HepG2 (cell line): ENCODE measurements at regions not wholly inside any gene's neighbourhood (a gene's known extent, or its start where the extent isn't known, plus 50 kb on each side); places are given as distances from the start of the nearest gene placed in this dataset.

Experiments
- ATF7 ChIP-seq, 2 experiments: fragments of 450-650 bp in 1 of 2; sonication (generic) in 1 of 2; formaldehyde crosslinking in 1 of 2; IDR thresholded peaks; 2 replicates each; pipeline versions ENCODE4 v1.4.0 to v1.6.1; 2016 to 2020; ENCODE audit warnings: antibody characterized with exemption in 1 of 2, mild to moderate bottlenecking in 1 of 2, missing genetic modification reagents in 1 of 2
- CTCF ChIP-seq: sonication (generic); formaldehyde crosslinking; IDR thresholded peaks from 2 replicates; pipeline ENCODE4 v1.5.0; 2020; ENCODE audit warnings: mild to moderate bottlenecking, missing genetic modification reagents, moderate library complexity
- HNRNPK ChIP-seq: fragments of 200-400 bp; formaldehyde crosslinking; IDR thresholded peaks from 2 replicates; pipeline ENCODE4 v1.6.1; 2018; ENCODE audit warnings: low read length, low read depth, moderate library complexity, mild to moderate bottlenecking; ENCODE audit not compliant: poor library complexity, severe bottlenecking
- IRF1 ChIP-seq: sonication (generic); formaldehyde crosslinking; IDR thresholded peaks from 2 replicates; pipeline ENCODE4 v1.4.0; 2020; ENCODE audit warnings: low read depth, mild to moderate bottlenecking, missing genetic modification reagents
- POLR2AphosphoS2 ChIP-seq: IDR thresholded peaks from 2 replicates; pipeline ENCODE4 v1.6.1; 2011; ENCODE audit warnings: low read depth, low read length, improper control_type of control experiment
- RBM39 ChIP-seq: fragments of 200-400 bp; formaldehyde crosslinking; IDR thresholded peaks from one replicate; pipeline ENCODE4 v1.6.1; 2018; ENCODE audit warnings: antibody characterized with exemption, mild to moderate bottlenecking, low read depth, low read length; ENCODE audit not compliant: poor library complexity, severe bottlenecking
- SNAPC2 ChIP-seq: sonication (generic); formaldehyde crosslinking; IDR thresholded peaks from 2 replicates; pipeline ENCODE4 v1.8.1; 2022; ENCODE audit warnings: mild to moderate bottlenecking, missing genetic modification reagents
- TBP ChIP-seq: sonication (generic); formaldehyde crosslinking; IDR thresholded peaks from 2 replicates; pipeline ENCODE4 v1.5.0; 2020; ENCODE audit warnings: missing genetic modification reagents
- ZNF704 ChIP-seq: sonication (generic); formaldehyde crosslinking; IDR thresholded peaks from 2 replicates; pipeline ENCODE4 v1.8.1; 2023; ENCODE audit warnings: mild to moderate bottlenecking, inconsistent platforms, moderate library complexity, missing genetic modification reagents, borderline replicate concordance
- TF ChIP-seq, protein P1 (sequence below): sonication (generic); formaldehyde crosslinking; IDR thresholded peaks from 2 replicates; pipeline ENCODE4 v1.4.0; 2020; ENCODE audit warnings: missing genetic modification reagents
- TF ChIP-seq, protein P2 (sequence below): sonication (generic); formaldehyde crosslinking; IDR thresholded peaks from one replicate; pipeline ENCODE4 v1.5.1; 2020; ENCODE audit warnings: mild to moderate bottlenecking, missing genetic modification reagents; ENCODE audit errors: not compliant biosample characterization
- TF ChIP-seq, protein P3 (sequence below): sonication (generic); formaldehyde crosslinking; IDR thresholded peaks from 2 replicates; pipeline ENCODE4 v1.5.1; 2020; ENCODE audit warnings: missing genetic modification reagents, mild to moderate bottlenecking, borderline replicate concordance

DNA sequence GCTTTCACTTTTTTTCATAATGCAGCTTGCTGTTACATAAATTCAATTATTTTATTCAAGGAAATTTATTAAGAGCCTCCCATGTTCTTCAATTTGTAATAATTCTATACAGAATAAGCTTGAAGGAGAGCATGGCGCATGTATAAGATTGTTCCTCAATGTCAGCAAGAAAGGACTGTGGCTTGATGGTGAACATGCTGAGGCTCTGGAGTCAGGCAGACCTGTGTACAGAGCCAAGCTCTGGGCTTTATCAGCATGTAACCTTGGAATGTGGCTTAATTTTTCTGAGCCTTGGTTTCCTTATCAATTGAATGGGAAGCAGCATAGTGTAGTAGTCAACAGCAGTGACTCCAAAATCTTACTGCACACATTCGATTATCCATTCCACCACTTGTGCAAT is 92.4 kb downstream of the JRKL start:
- TF ChIP-seq RBM39, result no peak
- no peak for TF ChIP-seq ATF7 (IDR thresholded peaks at IDR 0.05)
- no peak for TF ChIP-seq ATF7 (CRISPR knock-in tag; IDR thresholded peaks at IDR 0.05)
- no peak for TF ChIP-seq CTCF (CRISPR knock-in tag)
- TF ChIP-seq POLR2AphosphoS2, result no peak
- TF ChIP-seq, protein P1, sequence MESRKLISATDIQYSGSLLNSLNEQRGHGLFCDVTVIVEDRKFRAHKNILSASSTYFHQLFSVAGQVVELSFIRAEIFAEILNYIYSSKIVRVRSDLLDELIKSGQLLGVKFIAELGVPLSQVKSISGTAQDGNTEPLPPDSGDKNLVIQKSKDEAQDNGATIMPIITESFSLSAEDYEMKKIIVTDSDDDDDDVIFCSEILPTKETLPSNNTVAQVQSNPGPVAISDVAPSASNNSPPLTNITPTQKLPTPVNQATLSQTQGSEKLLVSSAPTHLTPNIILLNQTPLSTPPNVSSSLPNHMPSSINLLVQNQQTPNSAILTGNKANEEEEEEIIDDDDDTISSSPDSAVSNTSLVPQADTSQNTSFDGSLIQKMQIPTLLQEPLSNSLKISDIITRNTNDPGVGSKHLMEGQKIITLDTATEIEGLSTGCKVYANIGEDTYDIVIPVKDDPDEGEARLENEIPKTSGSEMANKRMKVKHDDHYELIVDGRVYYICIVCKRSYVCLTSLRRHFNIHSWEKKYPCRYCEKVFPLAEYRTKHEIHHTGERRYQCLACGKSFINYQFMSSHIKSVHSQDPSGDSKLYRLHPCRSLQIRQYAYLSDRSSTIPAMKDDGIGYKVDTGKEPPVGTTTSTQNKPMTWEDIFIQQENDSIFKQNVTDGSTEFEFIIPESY (CRISPR knock-in tag), result no peak
- no peak for TF ChIP-seq SNAPC2 (CRISPR knock-in tag)
- TF ChIP-seq, protein P2, sequence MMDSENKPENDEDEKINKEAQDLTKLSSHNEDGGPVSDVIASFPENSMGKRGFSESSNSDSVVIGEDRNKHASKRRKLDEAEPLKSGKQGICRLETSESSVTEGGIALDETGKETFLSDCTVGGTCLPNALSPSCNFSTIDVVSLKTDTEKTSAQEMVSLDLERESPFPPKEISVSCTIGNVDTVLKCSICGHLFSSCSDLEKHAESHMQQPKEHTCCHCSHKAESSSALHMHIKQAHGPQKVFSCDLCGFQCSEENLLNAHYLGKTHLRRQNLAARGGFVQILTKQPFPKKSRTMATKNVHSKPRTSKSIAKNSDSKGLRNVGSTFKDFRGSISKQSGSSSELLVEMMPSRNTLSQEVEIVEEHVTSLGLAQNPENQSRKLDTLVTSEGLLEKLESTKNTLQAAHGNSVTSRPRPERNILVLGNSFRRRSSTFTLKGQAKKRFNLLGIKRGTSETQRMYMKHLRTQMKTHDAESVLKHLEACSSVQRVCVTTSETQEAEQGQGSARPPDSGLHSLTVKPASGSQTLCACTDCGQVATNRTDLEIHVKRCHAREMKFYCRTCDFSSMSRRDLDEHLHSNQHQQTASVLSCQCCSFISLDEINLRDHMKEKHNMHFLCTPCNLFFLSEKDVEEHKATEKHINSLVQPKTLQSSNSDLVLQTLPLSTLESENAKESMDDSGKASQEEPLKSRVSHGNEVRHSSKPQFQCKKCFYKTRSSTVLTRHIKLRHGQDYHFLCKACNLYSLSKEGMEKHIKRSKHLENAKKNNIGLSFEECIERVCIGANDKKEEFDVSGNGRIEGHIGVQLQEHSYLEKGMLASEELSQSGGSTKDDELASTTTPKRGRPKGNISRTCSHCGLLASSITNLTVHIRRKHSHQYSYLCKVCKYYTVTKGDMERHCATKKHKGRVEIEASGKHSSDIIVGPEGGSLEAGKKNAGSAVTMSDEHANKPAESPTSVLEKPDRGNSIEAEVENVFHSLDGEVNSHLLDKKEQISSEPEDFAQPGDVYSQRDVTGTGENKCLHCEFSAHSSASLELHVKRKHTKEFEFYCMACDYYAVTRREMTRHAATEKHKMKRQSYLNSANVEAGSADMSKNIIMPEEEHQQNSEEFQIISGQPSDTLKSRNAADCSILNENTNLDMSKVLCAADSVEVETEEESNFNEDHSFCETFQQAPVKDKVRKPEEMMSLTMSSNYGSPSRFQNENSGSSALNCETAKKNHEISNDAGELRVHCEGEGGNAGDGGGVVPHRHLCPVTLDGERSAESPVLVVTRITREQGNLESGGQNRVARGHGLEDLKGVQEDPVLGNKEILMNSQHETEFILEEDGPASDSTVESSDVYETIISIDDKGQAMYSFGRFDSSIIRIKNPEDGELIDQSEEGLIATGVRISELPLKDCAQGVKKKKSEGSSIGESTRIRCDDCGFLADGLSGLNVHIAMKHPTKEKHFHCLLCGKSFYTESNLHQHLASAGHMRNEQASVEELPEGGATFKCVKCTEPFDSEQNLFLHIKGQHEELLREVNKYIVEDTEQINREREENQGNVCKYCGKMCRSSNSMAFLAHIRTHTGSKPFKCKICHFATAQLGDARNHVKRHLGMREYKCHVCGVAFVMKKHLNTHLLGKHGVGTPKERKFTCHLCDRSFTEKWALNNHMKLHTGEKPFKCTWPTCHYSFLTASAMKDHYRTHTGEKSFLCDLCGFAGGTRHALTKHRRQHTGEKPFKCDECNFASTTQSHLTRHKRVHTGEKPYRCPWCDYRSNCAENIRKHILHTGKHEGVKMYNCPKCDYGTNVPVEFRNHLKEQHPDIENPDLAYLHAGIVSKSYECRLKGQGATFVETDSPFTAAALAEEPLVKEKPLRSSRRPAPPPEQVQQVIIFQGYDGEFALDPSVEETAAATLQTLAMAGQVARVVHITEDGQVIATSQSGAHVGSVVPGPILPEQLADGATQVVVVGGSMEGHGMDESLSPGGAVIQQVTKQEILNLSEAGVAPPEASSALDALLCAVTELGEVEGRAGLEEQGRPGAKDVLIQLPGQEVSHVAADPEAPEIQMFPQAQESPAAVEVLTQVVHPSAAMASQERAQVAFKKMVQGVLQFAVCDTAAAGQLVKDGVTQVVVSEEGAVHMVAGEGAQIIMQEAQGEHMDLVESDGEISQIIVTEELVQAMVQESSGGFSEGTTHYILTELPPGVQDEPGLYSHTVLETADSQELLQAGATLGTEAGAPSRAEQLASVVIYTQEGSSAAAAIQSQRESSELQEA (CRISPR knock-in tag), result no peak
- no peak for TF ChIP-seq TBP
- TF ChIP-seq, protein P3, sequence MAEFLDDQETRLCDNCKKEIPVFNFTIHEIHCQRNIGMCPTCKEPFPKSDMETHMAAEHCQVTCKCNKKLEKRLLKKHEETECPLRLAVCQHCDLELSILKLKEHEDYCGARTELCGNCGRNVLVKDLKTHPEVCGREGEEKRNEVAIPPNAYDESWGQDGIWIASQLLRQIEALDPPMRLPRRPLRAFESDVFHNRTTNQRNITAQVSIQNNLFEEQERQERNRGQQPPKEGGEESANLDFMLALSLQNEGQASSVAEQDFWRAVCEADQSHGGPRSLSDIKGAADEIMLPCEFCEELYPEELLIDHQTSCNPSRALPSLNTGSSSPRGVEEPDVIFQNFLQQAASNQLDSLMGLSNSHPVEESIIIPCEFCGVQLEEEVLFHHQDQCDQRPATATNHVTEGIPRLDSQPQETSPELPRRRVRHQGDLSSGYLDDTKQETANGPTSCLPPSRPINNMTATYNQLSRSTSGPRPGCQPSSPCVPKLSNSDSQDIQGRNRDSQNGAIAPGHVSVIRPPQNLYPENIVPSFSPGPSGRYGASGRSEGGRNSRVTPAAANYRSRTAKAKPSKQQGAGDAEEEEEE (CRISPR knock-in tag), result no peak
- TF ChIP-seq ZNF704, result no peak
- no peak for TF ChIP-seq HNRNPK
- no peak for TF ChIP-seq IRF1
